ENCODE measurements at regions not wholly inside any gene's neighbourhood (a gene's known extent, or its start where the extent isn't known, plus 50 kb on each side); places are given as distances from the start of the nearest gene placed in this dataset.
A peak's percentile ranks its signal among the peaks of the same experiment; 100 is the strongest.

DNA sequence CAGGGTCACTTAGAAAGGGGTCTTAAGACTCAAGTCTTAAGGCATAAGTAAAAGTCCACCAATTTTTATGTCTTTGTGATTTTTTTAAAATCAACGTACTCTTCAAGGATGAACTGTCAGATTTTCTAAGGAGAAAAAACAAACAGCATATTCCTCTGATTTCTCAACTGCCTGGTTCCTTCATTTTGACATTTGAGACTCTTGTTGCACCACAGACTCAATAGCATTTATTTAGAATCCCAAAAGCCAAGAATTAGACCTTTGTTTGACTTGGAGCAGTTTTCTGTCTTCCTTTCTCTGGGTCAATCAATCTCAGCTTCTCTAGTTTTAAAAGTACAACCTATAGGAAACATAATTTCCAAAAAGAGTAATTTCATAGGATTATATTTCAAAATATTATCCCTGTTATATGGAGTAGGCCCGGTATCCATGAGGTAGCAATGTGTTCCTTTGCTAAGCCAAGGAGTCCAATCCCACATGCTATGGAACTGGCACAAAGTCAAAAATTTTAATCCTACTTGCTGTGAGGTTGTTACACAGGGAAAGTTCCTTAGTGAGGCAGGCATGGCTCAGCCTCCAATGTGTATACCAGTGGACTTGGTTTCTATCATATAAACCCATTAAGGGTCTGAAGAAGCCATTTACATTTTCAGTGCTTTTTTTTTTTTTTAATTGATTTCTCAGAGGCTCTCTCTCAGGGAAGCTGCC, 405.7 kb downstream of the KIF16B start:
- no peaks in the 10 kb centered on the region for H3K4me1 ChIP-seq (ENCODE audit: insufficient read depth, low read length, poor library complexity, severe bottlenecking)
- no peaks in the 10 kb centered on the region for H4K20me1 ChIP-seq (ENCODE audit: insufficient read depth, low read length)
- no peaks in the 10 kb centered on the region for H3K9me3 ChIP-seq (ENCODE audit: low read length)
- H3K4me2 ChIP-seq (ENCODE audit: low read length): no peak overlapping the region
- TF ChIP-seq EZH2phosphoT487 (IDR thresholded peaks at IDR 0.05; ENCODE audit: borderline replicate concordance, low read depth, low read length): no peak
- TF ChIP-seq, protein P1, sequence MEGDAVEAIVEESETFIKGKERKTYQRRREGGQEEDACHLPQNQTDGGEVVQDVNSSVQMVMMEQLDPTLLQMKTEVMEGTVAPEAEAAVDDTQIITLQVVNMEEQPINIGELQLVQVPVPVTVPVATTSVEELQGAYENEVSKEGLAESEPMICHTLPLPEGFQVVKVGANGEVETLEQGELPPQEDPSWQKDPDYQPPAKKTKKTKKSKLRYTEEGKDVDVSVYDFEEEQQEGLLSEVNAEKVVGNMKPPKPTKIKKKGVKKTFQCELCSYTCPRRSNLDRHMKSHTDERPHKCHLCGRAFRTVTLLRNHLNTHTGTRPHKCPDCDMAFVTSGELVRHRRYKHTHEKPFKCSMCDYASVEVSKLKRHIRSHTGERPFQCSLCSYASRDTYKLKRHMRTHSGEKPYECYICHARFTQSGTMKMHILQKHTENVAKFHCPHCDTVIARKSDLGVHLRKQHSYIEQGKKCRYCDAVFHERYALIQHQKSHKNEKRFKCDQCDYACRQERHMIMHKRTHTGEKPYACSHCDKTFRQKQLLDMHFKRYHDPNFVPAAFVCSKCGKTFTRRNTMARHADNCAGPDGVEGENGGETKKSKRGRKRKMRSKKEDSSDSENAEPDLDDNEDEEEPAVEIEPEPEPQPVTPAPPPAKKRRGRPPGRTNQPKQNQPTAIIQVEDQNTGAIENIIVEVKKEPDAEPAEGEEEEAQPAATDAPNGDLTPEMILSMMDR (conservative IDR thresholded peaks at IDR 0.05; ENCODE audit: low read length): no peak
- no peak overlapping the region for H3K27ac ChIP-seq (ENCODE audit: low read depth, low read length, poor library complexity, severe bottlenecking)
- H3K4me3 ChIP-seq (ENCODE audit: low read depth, low read length, poor library complexity, severe bottlenecking): no peak overlapping the region
- ChIA-PET POLR2A (interaction anchor here (0.5 to 1.4 kb wide), 5 partner anchors 10 to 198 kb away, joined by 3 read pairs; no protein-coding TSS in a partner anchor), CTCF (ENCODE audit: unreplicated experiment) (no interaction called here)
- no peaks in the 10 kb centered on the region for H3K9me2 ChIP-seq (ENCODE audit: insufficient read depth, low read length)
- no peak overlapping the region for H2AFZ ChIP-seq (ENCODE audit: low read length)
- no peaks in the 10 kb centered on the region for H3K79me2 ChIP-seq (ENCODE audit: insufficient read depth, low read depth, low read length)
- no TSS peak for BruUV-seq (replicated peaks)
- intact Hi-C loops (cut with micrococcal nuclease; ENCODE audit: unreplicated experiment): no loop called here
- DNase-seq (ENCODE audit: low spot score): no peak
- no peaks in the 10 kb centered on the region for H3K36me3 ChIP-seq (ENCODE audit: insufficient read depth, low read length)

DNA sequence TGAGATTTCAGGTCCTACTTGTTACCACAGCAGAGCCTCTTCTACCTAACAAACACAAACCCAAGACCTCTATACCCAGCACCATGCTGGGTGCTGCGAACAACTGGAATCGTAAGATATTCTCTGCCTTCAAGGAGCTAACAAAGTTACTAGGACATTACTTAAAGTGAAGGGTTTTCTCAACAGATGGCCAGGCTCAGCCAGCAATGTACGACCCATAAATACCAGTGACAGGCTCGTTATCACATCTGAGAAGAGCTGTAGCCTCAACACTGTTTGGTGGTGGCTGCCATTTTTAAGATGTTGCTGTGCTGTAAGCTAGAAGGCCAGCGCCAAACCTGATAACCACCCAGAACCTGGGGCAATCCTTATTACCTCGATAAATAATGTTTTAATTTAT, 406.5 kb downstream of the KIF16B start:
- H3K36me3 ChIP-seq (ENCODE audit: insufficient read depth, low read length): no peaks in the 10 kb centered on the region
- intact Hi-C loops (cut with micrococcal nuclease; ENCODE audit: unreplicated experiment): no loop called here
- POLR2A ChIA-PET: interaction anchor here (0.6 to 1.4 kb wide), 2 partner anchors 11 to 104 kb away, joined by 3 read pairs; no protein-coding TSS in a partner anchor
- H4K20me1 ChIP-seq (ENCODE audit: insufficient read depth, low read length): no peaks in the 10 kb centered on the region
- H3K4me3 ChIP-seq (ENCODE audit: low read depth, low read length, poor library complexity, severe bottlenecking): no peak overlapping the region
- no peak overlapping the region for H2AFZ ChIP-seq (ENCODE audit: low read length)
- no peak for TF ChIP-seq EZH2phosphoT487 (IDR thresholded peaks at IDR 0.05; ENCODE audit: borderline replicate concordance, low read depth, low read length)
- TF ChIP-seq, protein P1 (conservative IDR thresholded peaks at IDR 0.05; ENCODE audit: low read length): no peak
- DNase-seq (ENCODE audit: low spot score): no peak
- H3K79me2 ChIP-seq (ENCODE audit: insufficient read depth, low read depth, low read length): no peaks in the 10 kb centered on the region
- H3K4me1 ChIP-seq (ENCODE audit: insufficient read depth, low read length, poor library complexity, severe bottlenecking): no peaks in the 10 kb centered on the region
- no peaks in the 10 kb centered on the region for H3K9me2 ChIP-seq (ENCODE audit: insufficient read depth, low read length)
- H3K27ac ChIP-seq (ENCODE audit: low read depth, low read length, poor library complexity, severe bottlenecking): no peak overlapping the region
- no TSS peak for BruUV-seq (replicated peaks)
- CTCF ChIA-PET (ENCODE audit: unreplicated experiment): no interaction called here
- no peak overlapping the region for H3K4me2 ChIP-seq (ENCODE audit: low read length)
- H3K9me3 ChIP-seq (ENCODE audit: low read length): no peaks in the 10 kb centered on the region

DNA sequence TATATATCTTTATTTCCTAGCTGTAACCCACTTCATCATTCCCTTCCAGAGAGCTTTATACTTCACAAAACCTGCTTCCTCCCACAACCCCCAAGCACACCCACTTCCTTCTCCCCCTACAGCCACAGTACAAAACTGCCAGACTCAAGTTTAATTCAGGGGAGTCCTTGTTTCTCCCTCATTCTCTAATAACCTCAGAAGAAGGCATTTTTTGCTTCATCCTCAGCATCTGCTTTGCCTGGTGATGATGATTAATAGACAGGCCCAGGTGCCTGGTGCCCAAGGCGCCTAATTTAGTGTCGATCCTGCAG, 414.3 kb downstream of the KIF16B start:
- Histone ChIP-seq H4K20me1 (ENCODE audit: insufficient read depth, low read length) (no peaks in the 10 kb centered on the region), H3K4me3 (ENCODE audit: low read depth, low read length, poor library complexity, severe bottlenecking) (no peak overlapping the region), H3K27ac (ENCODE audit: low read depth, low read length, poor library complexity, severe bottlenecking) (peak overlapping the region; percentile 74), H3K9me2 (ENCODE audit: insufficient read depth, low read length) (no peaks in the 10 kb centered on the region), H3K79me2 (ENCODE audit: insufficient read depth, low read depth, low read length) (no peaks in the 10 kb centered on the region), H3K36me3 (ENCODE audit: insufficient read depth, low read length) (no peaks in the 10 kb centered on the region), H3K9me3 (ENCODE audit: low read length) (no peaks in the 10 kb centered on the region; the same call in 1 of the 2 replicates), H2AFZ (ENCODE audit: low read length) (peak overlapping the region; percentile 71), H3K4me1 (ENCODE audit: insufficient read depth, low read length, poor library complexity, severe bottlenecking) (peaks cover 22% of the 10 kb centered on the region), H3K4me2 (ENCODE audit: low read length) (peak overlapping the region; percentile 61)
- ChIA-PET POLR2A (interaction anchor here (0.7 to 2.6 kb wide), 7 partner anchors 13 to 115 kb away, joined by 3 to 10 read pairs (median 5); no protein-coding TSS in a partner anchor), CTCF (ENCODE audit: unreplicated experiment) (interaction anchor here (0.5 to 1.0 kb wide), 2 partner anchors 14 to 54 kb away, joined by 3 to 4 read pairs; no protein-coding TSS in a partner anchor)
- intact Hi-C loops (cut with micrococcal nuclease; ENCODE audit: unreplicated experiment): loop anchor here (2.0 kb wide), 2 partner anchors 116 to 222 kb away; no protein-coding TSS in a partner anchor
- BruUV-seq (replicated peaks): no TSS peak
- peak; percentile 39 for DNase-seq (ENCODE audit: low spot score)
- no peak for TF ChIP-seq EZH2phosphoT487 (IDR thresholded peaks at IDR 0.05; ENCODE audit: borderline replicate concordance, low read depth, low read length)
- TF ChIP-seq, protein P1 (conservative IDR thresholded peaks at IDR 0.05; ENCODE audit: low read length): peak; percentile 15; the same call in 1 of the 2 replicates

Measured in OCI-LY7 (cell line).